Activated CD4-positive, alpha-beta T cell treated with anti-CD3 and anti-CD28 coated beads, Interleukin-2, amount 10 ng/mL, durations not matched to agents 24 days and 14 days (primary cell): ENCODE measurements at regions not wholly inside any gene's neighbourhood (a gene's known extent, or its start where the extent isn't known, plus 50 kb on each side); places are given as distances from the start of the nearest gene placed in this dataset.
A peak's percentile ranks its signal among the peaks of the same experiment; 100 is the strongest.

Source experiments
- DNase-seq: peaks from one replicate; pipeline ENCODE4 v3.0.0; 2022
- H3K27ac Mint-ChIP-seq: one replicate; pipeline ENCODE4 v1.8.0; 2022; ENCODE audit warnings: mild to moderate bottlenecking, mixed read lengths
- H3K27me3 Mint-ChIP-seq: one replicate; pipeline ENCODE4 v1.8.0; 2022; ENCODE audit warnings: mixed read lengths
- H3K36me3 Mint-ChIP-seq: one replicate; pipeline ENCODE4 v1.8.0; 2022; ENCODE audit warnings: low read depth, mild to moderate bottlenecking, mixed read lengths
- H3K4me1 Mint-ChIP-seq: one replicate; pipeline ENCODE4 v1.8.0; 2021; ENCODE audit warnings: mixed read lengths
- H3K4me3 Mint-ChIP-seq: one replicate; pipeline ENCODE4 v1.8.0; 2022; ENCODE audit warnings: mild to moderate bottlenecking, moderate library complexity, mixed read lengths
- H3K9me3 Mint-ChIP-seq: one replicate; pipeline ENCODE4 v1.8.0; 2021; ENCODE audit warnings: mixed read lengths
- intact Hi-C: fragments of 100-400 bp; cut with micrococcal nuclease; formaldehyde crosslinking; loops from one replicate; pipeline ENCODE4 v1.15.1; 2023

DNA sequence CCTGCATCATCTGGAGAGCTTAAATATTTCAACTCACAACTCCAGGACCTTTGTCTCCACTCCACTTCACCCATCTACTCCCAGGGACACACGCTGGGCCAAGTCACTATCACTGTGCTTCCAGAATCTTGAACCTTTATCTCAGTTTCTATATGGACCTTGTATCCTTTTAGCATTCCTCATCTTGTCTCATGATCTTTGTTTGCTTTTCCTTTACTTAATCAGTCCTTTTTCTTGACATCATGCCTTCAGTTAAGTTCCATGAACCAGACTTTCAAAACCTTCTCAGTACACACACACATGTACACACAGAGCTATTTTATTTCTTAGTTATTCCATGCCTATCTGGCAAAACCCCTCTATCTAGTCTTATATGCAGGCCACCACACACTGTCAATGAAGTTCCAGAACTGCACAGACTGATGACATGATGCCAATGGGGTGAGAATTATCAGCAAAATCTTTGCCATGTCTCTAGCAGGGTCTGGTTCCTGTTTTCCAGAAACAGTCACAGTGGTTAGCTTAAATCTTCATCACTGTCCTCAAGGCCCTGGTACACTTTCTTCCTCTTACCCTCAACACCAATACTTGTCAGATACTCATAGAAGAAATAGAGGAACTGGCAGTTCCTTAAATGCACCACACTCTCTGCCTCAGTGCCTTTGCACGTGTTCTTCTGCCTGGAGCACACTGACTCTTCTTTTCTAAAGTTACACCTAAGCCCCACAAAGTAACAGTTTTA lies 77.6 kb upstream of the STARD13 start:
- Mint-ChIP-seq H3K27ac (no peak overlapping the region), H3K27me3 (no peaks in the 10 kb centered on the region), H3K4me3 (no peak overlapping the region), H3K9me3 (peaks cover 13% of the 10 kb centered on the region), H3K36me3 (no peaks in the 10 kb centered on the region), H3K4me1 (peaks cover 6% of the 10 kb centered on the region)
- DNase-seq: no peak
- intact Hi-C loops: no loop called here

DNA sequence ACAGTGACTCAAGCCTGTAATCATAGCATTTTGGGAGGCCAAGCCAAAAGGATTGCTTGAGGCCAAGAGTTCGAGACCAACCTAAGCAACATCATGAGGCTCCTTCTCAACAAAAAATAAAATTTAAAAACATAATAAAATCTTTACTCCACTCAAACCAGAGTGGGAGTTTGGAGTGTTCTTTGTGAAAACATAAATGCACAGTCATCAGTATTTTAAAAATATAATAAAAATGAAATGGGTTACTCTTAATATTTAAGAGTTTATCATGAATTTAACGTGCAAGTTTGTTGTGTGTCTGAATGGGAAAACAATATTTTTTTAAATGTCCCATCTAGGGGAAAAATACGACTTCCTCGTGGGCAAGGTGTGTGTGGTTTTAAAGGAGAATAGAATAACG lies 78.6 kb upstream of the STARD13 start:
- Mint-ChIP-seq H3K9me3 (peaks cover 13% of the 10 kb centered on the region), H3K4me1 (peaks cover 6% of the 10 kb centered on the region), H3K27ac (no peak overlapping the region), H3K4me3 (no peak overlapping the region), H3K36me3 (no peaks in the 10 kb centered on the region), H3K27me3 (no peaks in the 10 kb centered on the region)
- no peak for DNase-seq
- intact Hi-C loops: no loop called here

DNA sequence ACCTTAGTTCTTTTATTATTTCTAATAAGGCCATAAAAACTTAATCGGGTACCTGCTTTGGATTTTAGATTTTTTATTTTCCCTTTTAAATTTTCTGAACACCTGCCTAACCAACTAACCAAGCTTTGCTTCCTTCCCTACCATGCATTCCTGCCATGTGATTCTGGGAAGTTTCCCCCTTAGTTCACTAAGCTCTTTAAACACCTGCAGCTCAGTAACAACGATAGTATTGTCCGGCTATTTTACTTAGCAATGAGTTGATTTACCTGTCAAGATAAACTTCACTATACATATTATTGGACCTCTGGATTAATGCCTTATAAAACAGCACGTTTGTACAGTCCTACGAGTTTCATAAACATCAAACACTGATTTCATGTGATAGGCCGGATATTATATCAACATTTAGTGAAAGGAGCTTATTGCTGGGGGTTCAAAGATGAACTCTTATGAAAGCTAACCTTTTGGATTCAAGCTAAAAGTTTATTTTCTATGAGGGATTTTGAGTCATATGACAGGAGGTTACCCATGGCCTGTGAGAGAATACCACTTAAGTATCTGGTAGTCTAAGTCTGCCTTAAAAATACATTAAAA lies 81.0 kb upstream of the STARD13 start:
- Mint-ChIP-seq H3K9me3 (peaks cover under 1% of the 10 kb centered on the region), H3K4me1 (peaks cover 6% of the 10 kb centered on the region), H3K27ac (no peak overlapping the region), H3K27me3 (no peaks in the 10 kb centered on the region), H3K4me3 (no peak overlapping the region), H3K36me3 (no peaks in the 10 kb centered on the region)
- DNase-seq: no peak
- intact Hi-C loops: no loop called here

- Mint-ChIP-seq H3K4me1 (peaks cover 6% of the 10 kb centered on the region), H3K9me3 (no peaks in the 10 kb centered on the region), H3K27ac (no peak overlapping the region), H3K27me3 (no peaks in the 10 kb centered on the region), H3K36me3 (no peaks in the 10 kb centered on the region), H3K4me3 (no peak overlapping the region)
- DNase-seq: no peak
- intact Hi-C loops: no loop called here
Measured at GRCh38 chr13:33367171-33367895, 81.8 kb upstream of the STARD13 start.

GRCh38 chr13:33367926-33368325 lies 82.4 kb upstream of the STARD13 start:
- Mint-ChIP-seq H3K9me3 (no peaks in the 10 kb centered on the region), H3K4me3 (no peak overlapping the region), H3K36me3 (no peaks in the 10 kb centered on the region), H3K27me3 (no peaks in the 10 kb centered on the region), H3K4me1 (peaks cover 6% of the 10 kb centered on the region), H3K27ac (peak overlapping the region; percentile 11)
- no peak for DNase-seq
- intact Hi-C loops: no loop called here

GRCh38 chr13:33369073-33369472 lies 83.5 kb upstream of the STARD13 start:
- Mint-ChIP-seq H3K27ac (no peak overlapping the region), H3K36me3 (no peaks in the 10 kb centered on the region), H3K9me3 (no peaks in the 10 kb centered on the region), H3K4me1 (peaks cover 6% of the 10 kb centered on the region), H3K27me3 (no peaks in the 10 kb centered on the region), H3K4me3 (no peak overlapping the region)
- intact Hi-C loops: no loop called here
- DNase-seq: no peak

GRCh38 chr13:33372251-33372919 lies 86.8 kb upstream of the STARD13 start:
- Mint-ChIP-seq H3K36me3 (no peaks in the 10 kb centered on the region), H3K4me1 (peaks cover 6% of the 10 kb centered on the region), H3K4me3 (no peak overlapping the region), H3K9me3 (no peaks in the 10 kb centered on the region), H3K27ac (no peak overlapping the region), H3K27me3 (peaks cover 1% of the 10 kb centered on the region)
- no peak for DNase-seq
- intact Hi-C loops: no loop called here

DNA sequence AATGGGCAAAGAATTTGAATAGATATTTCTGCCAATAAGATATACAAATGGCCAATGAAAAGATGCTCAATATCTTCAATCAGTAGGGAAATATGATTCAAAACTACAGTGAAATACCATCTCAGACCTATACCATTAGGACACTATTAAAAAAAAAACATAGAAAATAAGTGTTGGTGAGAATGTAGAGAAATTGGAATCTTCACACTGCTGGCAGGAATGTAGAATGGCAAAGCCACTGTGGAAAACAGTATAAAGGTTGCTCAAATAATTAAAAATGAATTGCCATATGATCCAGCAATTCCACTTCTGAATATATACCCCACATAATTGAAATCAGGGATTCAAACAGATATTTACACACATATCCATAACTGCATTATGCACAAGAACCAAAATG lies 88.1 kb upstream of the STARD13 start:
- no peak for DNase-seq
- intact Hi-C loops: no loop called here
- Mint-ChIP-seq H3K27ac (no peak overlapping the region), H3K27me3 (peaks cover 1% of the 10 kb centered on the region), H3K36me3 (no peaks in the 10 kb centered on the region), H3K4me1 (no peaks in the 10 kb centered on the region), H3K4me3 (no peak overlapping the region), H3K9me3 (no peaks in the 10 kb centered on the region)

GRCh38 chr13:33375421-33375820 lies 89.9 kb upstream of the STARD13 start:
- Mint-ChIP-seq H3K9me3 (no peaks in the 10 kb centered on the region), H3K27ac (no peak overlapping the region), H3K4me1 (no peaks in the 10 kb centered on the region), H3K36me3 (no peaks in the 10 kb centered on the region), H3K27me3 (peaks cover 1% of the 10 kb centered on the region), H3K4me3 (no peak overlapping the region)
- intact Hi-C loops: no loop called here
- DNase-seq: no peak

DNA sequence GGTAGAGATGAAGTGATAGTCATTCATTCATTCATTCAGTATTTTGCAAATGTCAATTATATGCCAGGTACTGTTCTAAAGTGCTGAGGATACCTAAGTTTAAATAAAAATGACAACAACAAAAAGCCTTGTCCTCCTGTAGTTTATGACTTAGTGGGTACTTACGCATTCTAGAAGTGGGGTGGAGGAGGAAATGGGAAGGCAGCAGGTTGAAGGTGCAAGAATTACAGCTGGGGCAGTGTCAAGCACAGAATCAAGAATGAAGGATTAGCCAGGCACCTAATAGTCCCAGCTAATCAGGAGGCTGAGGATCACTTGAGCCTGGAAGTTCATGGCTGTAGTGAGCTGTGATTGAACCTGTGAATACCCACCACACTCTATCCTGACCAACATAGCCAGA lies 90.7 kb upstream of the STARD13 start:
- Mint-ChIP-seq H3K36me3 (no peaks in the 10 kb centered on the region), H3K27me3 (peaks cover 1% of the 10 kb centered on the region), H3K9me3 (no peaks in the 10 kb centered on the region), H3K4me1 (no peaks in the 10 kb centered on the region), H3K27ac (no peak overlapping the region), H3K4me3 (no peak overlapping the region)
- intact Hi-C loops: no loop called here
- no peak for DNase-seq

- H3K4me3 Mint-ChIP-seq: no peak overlapping the region
- no peaks in the 10 kb centered on the region for H3K36me3 Mint-ChIP-seq
- no peaks in the 10 kb centered on the region for H3K9me3 Mint-ChIP-seq
- peaks cover 1% of the 10 kb centered on the region for H3K27me3 Mint-ChIP-seq
- no peaks in the 10 kb centered on the region for H3K4me1 Mint-ChIP-seq
- H3K27ac Mint-ChIP-seq: no peak overlapping the region
- intact Hi-C loops: no loop called here
- DNase-seq: no peak
Measured at GRCh38 chr13:33377411-33377810, 91.9 kb upstream of the STARD13 start.

- H3K9me3 Mint-ChIP-seq: no peaks in the 10 kb centered on the region
- intact Hi-C loops: no loop called here
- DNase-seq: no peak
- no peak overlapping the region for H3K4me3 Mint-ChIP-seq
- H3K27me3 Mint-ChIP-seq: peaks cover 1% of the 10 kb centered on the region
- no peaks in the 10 kb centered on the region for H3K36me3 Mint-ChIP-seq
- no peak overlapping the region for H3K27ac Mint-ChIP-seq
- no peaks in the 10 kb centered on the region for H3K4me1 Mint-ChIP-seq
Measured at GRCh38 chr13:33377825-33378224, 92.3 kb upstream of the STARD13 start.

GRCh38 chr13:33379608-33380007 lies 94.1 kb upstream of the STARD13 start:
- no peak overlapping the region for H3K27ac Mint-ChIP-seq
- no peak overlapping the region for H3K4me3 Mint-ChIP-seq
- peaks cover 1% of the 10 kb centered on the region for H3K27me3 Mint-ChIP-seq
- H3K9me3 Mint-ChIP-seq: no peaks in the 10 kb centered on the region
- H3K4me1 Mint-ChIP-seq: no peaks in the 10 kb centered on the region
- intact Hi-C loops: no loop called here
- H3K36me3 Mint-ChIP-seq: no peaks in the 10 kb centered on the region
- DNase-seq: no peak

- Mint-ChIP-seq H3K27me3 (peaks cover 1% of the 10 kb centered on the region), H3K27ac (no peak overlapping the region), H3K4me1 (no peaks in the 10 kb centered on the region), H3K36me3 (no peaks in the 10 kb centered on the region), H3K4me3 (no peak overlapping the region), H3K9me3 (no peaks in the 10 kb centered on the region)
- no peak for DNase-seq
- intact Hi-C loops: no loop called here
Measured at GRCh38 chr13:33380487-33381079, 95.0 kb upstream of the STARD13 start.
